ENCODE measurements at regions not wholly inside any gene's neighbourhood (a gene's known extent, or its start where the extent isn't known, plus 50 kb on each side); places are given as distances from the start of the nearest gene placed in this dataset.

DNA sequence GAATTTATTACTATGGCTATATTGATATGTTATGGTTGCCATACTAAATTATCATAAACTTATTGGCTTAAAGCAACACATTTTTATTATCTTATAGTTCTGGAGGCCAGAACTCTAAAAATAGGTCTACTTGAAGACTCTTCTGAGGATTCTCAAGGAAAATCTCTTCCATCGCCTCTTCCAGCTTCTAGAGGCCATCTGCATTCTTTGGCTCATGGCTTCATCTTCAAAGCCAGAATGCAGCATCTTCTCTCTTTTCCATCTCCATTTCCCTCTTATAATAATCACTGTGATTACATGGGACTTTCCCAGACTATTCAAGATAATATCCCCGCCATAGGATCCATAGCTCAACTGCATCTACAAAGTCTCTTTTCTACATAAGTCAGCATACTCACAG lies 385.4 kb downstream of the RMST start:
- no peaks in the 10 kb centered on the region for H3K27me3 Mint-ChIP-seq (ENCODE audit: low read depth)
- Histone ChIP-seq H2BK120ac (ENCODE audit: low read depth, low read length, poor library complexity, severe bottlenecking) (no peak overlapping the region), H4K5ac (ENCODE audit: insufficient read length, low read depth, low read length) (no peak overlapping the region), H2BK5ac (ENCODE audit: insufficient read length, low read length) (no peak overlapping the region), H3K18ac (ENCODE audit: insufficient read length, low read depth, low read length) (no peak overlapping the region), H3K4me2 (ENCODE audit: insufficient read depth, insufficient read length, low read length) (no peak overlapping the region), H3K14ac (ENCODE audit: insufficient read depth, low read length) (no peak overlapping the region), H3K56ac (ENCODE audit: insufficient read length, low read depth, low read length) (no peak overlapping the region), H3K4ac (ENCODE audit: low read depth, low read length) (no peak overlapping the region), H3K27me3 (ENCODE audit: insufficient read depth, low read length) (no peaks in the 10 kb centered on the region), H2AFZ (ENCODE audit: low read length) (no peak overlapping the region), H3K27ac (ENCODE audit: insufficient read length, low read depth, low read length) (no peak overlapping the region), H3K9me3 (ENCODE audit: control insufficient read depth, low read depth, low read length) (no peaks in the 10 kb centered on the region), H4K20me1 (ENCODE audit: control insufficient read depth, insufficient read depth, insufficient read length) (no peaks in the 10 kb centered on the region), H2BK12ac (ENCODE audit: insufficient read length, low read depth, low read length) (no peak overlapping the region), H3K9ac (ENCODE audit: extremely low read depth, insufficient read length, low read length) (no peak overlapping the region), H3K23me2 (ENCODE audit: insufficient read length, low read depth, low read length, poor library complexity, severe bottlenecking) (no peaks in the 10 kb centered on the region), H3K4me1 (ENCODE audit: insufficient read depth, low read length) (no peaks in the 10 kb centered on the region; the same call in 1 of the 2 replicates), H2BK15ac (ENCODE audit: low read depth, low read length) (no peak overlapping the region), H4K8ac (replicated peaks; ENCODE audit: insufficient read length, low read depth, low read length) (no peak overlapping the region), H2BK20ac (ENCODE audit: low read depth, low read length, poor library complexity, severe bottlenecking) (no peak overlapping the region), H3K79me1 (ENCODE audit: insufficient read depth, low read depth, low read length, poor library complexity, severe bottlenecking) (no peaks in the 10 kb centered on the region), H3K79me2 (ENCODE audit: insufficient read depth, low read length) (no peaks in the 10 kb centered on the region), H3K23ac (ENCODE audit: insufficient read length, low read depth, low read length) (no peak overlapping the region), H4K91ac (ENCODE audit: insufficient read length, low read depth, low read length) (no peak overlapping the region), H2AK5ac (ENCODE audit: insufficient read length, low read length) (no peak overlapping the region), H3T11ph (ENCODE audit: low read length) (no peak overlapping the region)
- no peak overlapping the region for H3K27ac Mint-ChIP-seq
- DNase-seq, result no peak
- H3K4me1 Mint-ChIP-seq, result peaks cover 12 to 13% of the 10 kb centered on the region in 2 experiments
- H3K9me3 Mint-ChIP-seq, result no peaks in the 10 kb centered on the region
- H3K4me3 Mint-ChIP-seq, result no peak overlapping the region
- no peak for TF ChIP-seq CTCF (conservative IDR thresholded peaks at IDR 0.05)
- no CpG with 5 or more reads among the region's 2 CpGs for WGBS (ENCODE audit: extremely low coverage, insufficient read length, low lambda C conversion rate)
- no peaks in the 10 kb centered on the region for H3K36me3 Mint-ChIP-seq (ENCODE audit: insufficient read depth in 1 of 3, low read depth in 3 of 3)

All from H9 (cell line).